Vagina (tissue), 2 donors: ENCODE measurements at regions not wholly inside any gene's neighbourhood (a gene's known extent, or its start where the extent isn't known, plus 50 kb on each side); places are given as distances from the start of the nearest gene placed in this dataset.

Experiments used
- DNase-seq, 2 donors: peaks; one replicate each; pipeline ENCODE4 v3.0.0-alpha.2; 2017; ENCODE audit errors: extremely low spot score in 2 of 2
- H3K27ac ChIP-seq: fragments of 200-600 bp; sonication (generic); one replicate; pipeline ENCODE4 v1.5.1; 2019
- H3K27me3 ChIP-seq: fragments of 200-600 bp; sonication (generic); one replicate; pipeline ENCODE4 v1.5.1; 2019
- H3K36me3 ChIP-seq, 2 donors: fragments of 200-600 bp; sonication (generic); one replicate each; pipeline ENCODE4 v1.5.1; 2017 to 2019
- H3K4me1 ChIP-seq: fragments of 200-600 bp; sonication (generic); one replicate; pipeline ENCODE4 v1.5.1; 2019
- H3K4me3 ChIP-seq, 2 donors: fragments of 200-600 bp; sonication (generic); 1 replicate in 1 of 2; 2 replicates in 1 of 2; pipeline ENCODE4 v1.5.1; 2016 to 2019
- H3K9me3 ChIP-seq: fragments of 200-600 bp; sonication (generic); one replicate; pipeline ENCODE4 v1.5.1; 2019
- CTCF ChIP-seq, 3 experiments: fragments of 450-650 bp in 2 of 3; fragments of 200-600 bp in 1 of 3; sonication (generic) in 1 of 3; IDR thresholded peaks; one replicate each; pipeline ENCODE4 v1.5.1; 2017 to 2019; ENCODE audit warnings: antibody characterized with exemption in 3 of 3, mild to moderate bottlenecking in 2 of 3, moderate library complexity in 2 of 3
- POLR2A ChIP-seq, 2 donors: fragments of 450-650 bp; IDR thresholded peaks; one replicate each; pipeline ENCODE4 v1.6.1; 2017; ENCODE audit warnings: antibody characterized with exemption in 2 of 2, mild to moderate bottlenecking in 2 of 2, moderate library complexity in 2 of 2
- POLR2AphosphoS5 ChIP-seq, 2 donors: sonication (generic); formaldehyde crosslinking; IDR thresholded peaks; one replicate each; pipeline ENCODE4 v1.9.0; 2017; ENCODE audit warnings: antibody characterized with exemption in 2 of 2, mild to moderate bottlenecking in 2 of 2, low read depth in 1 of 2; ENCODE audit not compliant: insufficient read depth in 1 of 2
- intact Hi-C: fragments of 100-400 bp; cut with DNase I; formaldehyde crosslinking; loops from one replicate; pipeline ENCODE4 v1.15.1; 2023

DNA sequence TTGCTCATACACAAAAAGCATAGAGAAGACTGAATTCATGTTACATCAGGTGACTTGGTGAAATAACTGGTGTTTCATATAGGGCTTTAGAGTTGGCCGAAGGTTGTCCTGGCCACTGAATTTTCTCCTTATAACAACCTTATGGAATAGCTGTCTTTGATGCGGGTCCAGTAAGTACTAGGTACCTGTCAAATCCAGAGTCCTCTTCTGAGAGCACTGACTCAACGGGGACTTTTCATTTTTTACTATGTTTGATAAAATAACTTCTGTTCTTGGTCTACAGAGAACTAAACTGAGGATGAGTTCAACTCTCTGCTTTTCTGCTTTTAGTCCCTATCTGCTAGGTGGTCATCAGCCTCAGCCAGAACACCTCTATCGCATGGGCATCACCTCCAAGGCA lies 76.1 kb upstream of the JAK1 start:
- TF ChIP-seq CTCF (IDR thresholded peaks at IDR 0.05) (no peak), POLR2A (IDR thresholded peaks at IDR 0.05) (no peak), POLR2AphosphoS5 (IDR thresholded peaks at IDR 0.05; ENCODE audit: insufficient read depth in 1 of 2, low read depth in 1 of 2) (no peak)
- no peaks in the 10 kb centered on the region for H3K36me3 ChIP-seq
- no peak overlapping the region for H3K4me3 ChIP-seq
- intact Hi-C loops, result no loop called here
- peaks cover 1% of the 10 kb centered on the region for H3K4me1 ChIP-seq
- no peak for DNase-seq
- no peak overlapping the region for H3K27ac ChIP-seq
- H3K27me3 ChIP-seq, result no peaks in the 10 kb centered on the region
- no peaks in the 10 kb centered on the region for H3K9me3 ChIP-seq

DNA sequence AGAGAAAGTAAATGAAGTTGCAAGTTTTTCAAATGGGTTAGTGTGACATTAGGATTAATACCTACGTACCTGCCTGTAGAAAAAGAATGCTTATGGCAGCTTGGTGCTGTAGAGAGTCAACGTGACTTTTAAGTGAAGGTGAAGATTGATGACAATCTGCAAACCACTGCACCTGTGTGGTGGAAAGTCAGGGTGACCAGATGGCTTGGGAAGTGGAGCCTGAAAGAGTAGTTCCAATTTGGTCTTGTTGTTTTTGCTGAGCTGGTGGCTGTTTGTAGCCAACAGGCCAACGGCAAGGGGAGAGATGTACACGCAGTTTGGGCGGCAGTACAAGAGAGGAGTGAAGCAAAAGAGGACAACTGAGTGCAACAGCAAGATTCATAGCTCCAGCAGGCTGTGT lies 78.1 kb upstream of the JAK1 start:
- H3K4me3 ChIP-seq, result no peak overlapping the region
- DNase-seq, result no peak
- intact Hi-C loops, result no loop called here
- H3K27ac ChIP-seq, result no peak overlapping the region
- H3K9me3 ChIP-seq, result no peaks in the 10 kb centered on the region
- no peaks in the 10 kb centered on the region for H3K36me3 ChIP-seq
- H3K4me1 ChIP-seq, result peaks cover 16% of the 10 kb centered on the region
- no peaks in the 10 kb centered on the region for H3K27me3 ChIP-seq
- TF ChIP-seq CTCF (IDR thresholded peaks at IDR 0.05), result no peak
- TF ChIP-seq POLR2A (IDR thresholded peaks at IDR 0.05), result no peak
- no peak for TF ChIP-seq POLR2AphosphoS5 (IDR thresholded peaks at IDR 0.05; ENCODE audit: insufficient read depth in 1 of 2, low read depth in 1 of 2)

DNA sequence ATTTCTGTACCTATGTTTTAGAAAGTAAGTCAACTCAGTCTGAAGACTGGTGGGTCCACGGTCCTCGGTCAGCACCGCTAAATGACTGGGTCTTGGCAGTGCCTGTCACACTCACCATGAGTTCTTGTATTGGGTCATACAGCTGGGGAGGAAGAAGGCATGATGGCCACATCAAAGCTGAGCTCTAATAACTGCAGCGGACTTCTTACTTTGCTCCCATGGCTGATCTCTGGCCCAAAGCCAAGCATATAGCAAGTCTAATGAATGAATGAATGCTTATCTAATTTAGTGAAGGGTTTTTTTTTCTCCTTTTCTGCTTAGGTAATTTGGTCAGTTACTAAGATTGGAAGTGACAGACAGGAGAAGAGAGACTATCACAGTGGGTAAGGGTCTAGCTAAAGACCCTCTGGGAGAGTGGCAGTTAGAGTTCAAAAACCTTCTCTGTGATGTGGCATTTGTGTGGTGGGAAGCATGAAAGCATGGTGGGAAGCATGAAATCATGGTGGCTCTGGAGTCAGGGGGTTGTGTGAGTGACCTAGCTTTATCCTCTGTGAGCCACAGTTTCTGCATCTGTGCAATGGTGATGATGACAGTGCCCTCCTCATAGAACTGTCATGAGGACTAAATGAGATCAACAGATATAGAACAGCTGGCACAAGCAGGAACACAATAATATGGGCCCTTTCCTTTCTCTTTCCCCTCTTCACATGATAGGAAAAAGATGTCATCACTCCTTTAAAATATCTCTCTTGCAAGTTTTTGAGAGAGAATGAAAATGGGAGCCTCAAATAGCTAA lies 78.9 kb upstream of the JAK1 start:
- H3K9me3 ChIP-seq, result no peaks in the 10 kb centered on the region
- H3K27me3 ChIP-seq, result no peaks in the 10 kb centered on the region
- no peak for DNase-seq
- H3K4me1 ChIP-seq, result peaks cover 16% of the 10 kb centered on the region
- no peak overlapping the region for H3K4me3 ChIP-seq
- H3K36me3 ChIP-seq, result no peaks in the 10 kb centered on the region
- no peak overlapping the region for H3K27ac ChIP-seq
- intact Hi-C loops, result no loop called here
- TF ChIP-seq CTCF (IDR thresholded peaks at IDR 0.05) (no peak), POLR2A (IDR thresholded peaks at IDR 0.05) (no peak), POLR2AphosphoS5 (IDR thresholded peaks at IDR 0.05; ENCODE audit: insufficient read depth in 1 of 2, low read depth in 1 of 2) (no peak)

DNA sequence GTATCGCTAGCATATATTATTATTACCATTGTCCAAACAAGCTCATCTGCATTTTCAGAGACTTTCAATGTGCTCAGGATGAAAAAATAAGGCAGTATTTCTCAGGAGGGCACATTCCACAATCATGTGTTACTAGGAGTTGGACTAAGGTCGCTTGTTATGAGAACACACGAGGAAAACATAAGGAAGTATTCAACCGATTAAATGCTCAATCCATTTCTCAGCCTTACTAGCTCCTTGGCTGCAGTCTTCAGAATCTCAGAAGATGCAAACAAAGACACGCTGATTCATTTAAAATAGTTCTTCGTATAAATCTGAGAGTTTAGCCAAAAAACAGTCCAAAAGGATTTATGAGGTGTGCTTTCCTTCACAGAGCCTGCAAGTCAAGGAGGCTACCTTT lies 82.0 kb upstream of the JAK1 start:
- Histone ChIP-seq H3K36me3 (no peaks in the 10 kb centered on the region), H3K4me3 (no peak overlapping the region), H3K27ac (no peak overlapping the region), H3K9me3 (no peaks in the 10 kb centered on the region), H3K27me3 (no peaks in the 10 kb centered on the region), H3K4me1 (peaks cover 16% of the 10 kb centered on the region)
- DNase-seq, result no peak
- no peak for TF ChIP-seq POLR2AphosphoS5 (IDR thresholded peaks at IDR 0.05; ENCODE audit: insufficient read depth in 1 of 2, low read depth in 1 of 2)
- TF ChIP-seq CTCF (IDR thresholded peaks at IDR 0.05), result no peak
- TF ChIP-seq POLR2A (IDR thresholded peaks at IDR 0.05), result no peak
- intact Hi-C loops, result no loop called here

- Histone ChIP-seq H3K36me3 (peaks cover 0 to 5% of the 10 kb centered on the region in 2 donors), H3K9me3 (no peaks in the 10 kb centered on the region), H3K27ac (no peak overlapping the region), H3K27me3 (no peaks in the 10 kb centered on the region), H3K4me3 (no peak overlapping the region), H3K4me1 (peaks cover 20% of the 10 kb centered on the region)
- TF ChIP-seq POLR2AphosphoS5 (IDR thresholded peaks at IDR 0.05; ENCODE audit: insufficient read depth in 1 of 2, low read depth in 1 of 2), result no peak
- intact Hi-C loops, result no loop called here
- no peak for DNase-seq
Measured at GRCh38 chr1:65049941-65050713, 83.8 kb upstream of the JAK1 start.
